IMR-90 (cell line): ENCODE measurements at regions not wholly inside any gene's neighbourhood (a gene's known extent, or its start where the extent isn't known, plus 50 kb on each side); places are given as distances from the start of the nearest gene placed in this dataset.
"Not testable (repeated sequence)": the region's sequence is repeated elsewhere in the genome, so short reads cannot be mapped to it uniquely, and the experiment has no call there.

ENCODE experiments used
- ATAC-seq: fragments of 200-7000 bp; cut with Tn5 transposase; 2 replicates; pipeline ENCODE4 v1.9.1; 2020; ENCODE audit warnings: low read depth, mild to moderate bottlenecking, moderate library complexity
- BruUV-seq: library from RNA; stranded (reverse); fragments of 400-500 nt; replicated peaks from 2 replicates; lab custom pipeline; 2021; lab: Mats Ljungman, UMichigan
- CTCF ChIA-PET: fragments of 300-600 bp; formaldehyde crosslinking; extraction: SDS; loops from one replicate; lab custom pipeline; 2021; ENCODE audit warnings: antibody characterized with exemption; lab: Yijun Ruan, JAX
- POLR2A ChIA-PET: fragments of 300-600 bp; sonication (Branson Sonifier 250); formaldehyde crosslinking; loops from one replicate; lab custom pipeline; 2022; ENCODE audit warnings: antibody characterized with exemption; ENCODE audit not compliant: unreplicated experiment; lab: Charles Lee
- DNase-seq: peaks from one replicate; pipeline ENCODE4 v3.0.0; 2013
- H2AFZ ChIP-seq: replicated peaks from 2 replicates; pipeline ENCODE3; 2013; ENCODE audit warnings: low read length, mild to moderate bottlenecking; ENCODE audit not compliant: poor library complexity
- H2AK5ac ChIP-seq: 2 replicates; pipeline ENCODE4 v1.6.1; 2013; ENCODE audit warnings: low read depth, low read length, inconsistent platforms
- H2AK9ac ChIP-seq: replicated peaks from 2 replicates; pipeline ENCODE3; 2013; ENCODE audit warnings: mild to moderate bottlenecking, low read depth, low read length, moderate library complexity; ENCODE audit not compliant: poor library complexity
- H2BK120ac ChIP-seq: 2 replicates; pipeline ENCODE4 v1.6.1; 2013; ENCODE audit warnings: low read depth, low read length, inconsistent platforms
- H2BK15ac ChIP-seq: 3 replicates; pipeline ENCODE4 v1.6.1; 2013; ENCODE audit warnings: low read depth, low read length, inconsistent platforms
- H2BK20ac ChIP-seq: 2 replicates; pipeline ENCODE4 v1.6.1; 2013; ENCODE audit warnings: low read depth, mild to moderate bottlenecking, inconsistent platforms, low read length, moderate library complexity
- H2BK5ac ChIP-seq: 2 replicates; pipeline ENCODE4 v1.6.1; 2013; ENCODE audit warnings: mild to moderate bottlenecking, low read depth, low read length, inconsistent platforms; ENCODE audit not compliant: poor library complexity, severe bottlenecking
- H3K14ac ChIP-seq: replicated peaks from 2 replicates; pipeline ENCODE4 v1.6.1; 2013; ENCODE audit warnings: low read depth, low read length, inconsistent platforms
- H3K18ac ChIP-seq: 2 replicates; pipeline ENCODE4 v1.6.1; 2013; ENCODE audit warnings: low read depth, low read length, control low read depth
- H3K23ac ChIP-seq: 2 replicates; pipeline ENCODE4 v1.6.1; 2013; ENCODE audit warnings: low read depth, low read length, inconsistent platforms
- H3K27ac ChIP-seq: 2 replicates; pipeline ENCODE4 v1.5.1; 2013; ENCODE audit warnings: mild to moderate bottlenecking, control low read depth, low read length; ENCODE audit not compliant: insufficient read depth
- H3K27me3 ChIP-seq: 2 replicates; pipeline ENCODE4 v1.6.1; 2013; ENCODE audit warnings: low read length; ENCODE audit not compliant: control insufficient read depth, insufficient read depth
- H3K36me3 ChIP-seq: 2 replicates; pipeline ENCODE4 v1.6.1; 2013; ENCODE audit warnings: low read length, mixed read lengths; ENCODE audit not compliant: control insufficient read depth, insufficient read depth
- H3K4ac ChIP-seq: 2 replicates; pipeline ENCODE4 v1.6.1; 2013; ENCODE audit warnings: low read depth, low read length, inconsistent platforms
- H3K4me1 ChIP-seq: 2 replicates; pipeline ENCODE4 v1.6.1; 2013; ENCODE audit warnings: low read length, mixed read lengths; ENCODE audit not compliant: control insufficient read depth, insufficient read depth
- H3K4me2 ChIP-seq: 2 replicates; pipeline ENCODE4 v1.6.1; 2013; ENCODE audit warnings: low read depth, mild to moderate bottlenecking, control low read depth, low read length, moderate library complexity
- H3K4me3 ChIP-seq: 2 replicates; pipeline ENCODE4 v1.5.1; 2013; ENCODE audit warnings: low read depth, mild to moderate bottlenecking, control low read depth, low read length, moderate library complexity; ENCODE audit not compliant: insufficient read depth
- H3K56ac ChIP-seq: 2 replicates; pipeline ENCODE4 v1.6.1; 2013; ENCODE audit warnings: low read length, inconsistent platforms; ENCODE audit not compliant: insufficient read depth; ENCODE audit errors: extremely low read depth
- H3K79me1 ChIP-seq, 2 experiments: 2 replicates each; pipeline ENCODE4 v1.6.1; 2013; ENCODE audit warnings: low read length in 2 of 2, inconsistent platforms in 1 of 2, low read depth in 1 of 2
- H3K9ac ChIP-seq: 2 replicates; pipeline ENCODE4 v1.6.1; 2013; ENCODE audit warnings: low read depth, low read length, control low read depth
- H3K9me1 ChIP-seq: 2 replicates; pipeline ENCODE4 v1.6.1; 2013; ENCODE audit warnings: low read length, inconsistent platforms; ENCODE audit not compliant: insufficient read depth
- H3K9me3 ChIP-seq: 2 replicates; pipeline ENCODE4 v1.6.1; 2013; ENCODE audit warnings: low read length; ENCODE audit not compliant: control insufficient read depth, insufficient read depth
- H4K20me1 ChIP-seq: 2 replicates; pipeline ENCODE4 v1.6.1; 2013; ENCODE audit warnings: low read length, inconsistent platforms; ENCODE audit not compliant: insufficient read depth
- H4K5ac ChIP-seq: 2 replicates; pipeline ENCODE4 v1.6.1; 2013; ENCODE audit warnings: mild to moderate bottlenecking, low read depth, low read length, control low read depth
- H4K8ac ChIP-seq, 2 experiments: 2 replicates each; pipeline ENCODE4 v1.6.1; 2013; ENCODE audit warnings: low read depth in 2 of 2, low read length in 2 of 2, control low read depth in 1 of 2, inconsistent platforms in 1 of 2
- H4K91ac ChIP-seq: 2 replicates; pipeline ENCODE4 v1.6.1; 2013; ENCODE audit warnings: low read depth, low read length, inconsistent platforms; ENCODE audit not compliant: insufficient read depth
- CEBPB ChIP-seq: IDR thresholded peaks from 2 replicates; pipeline ENCODE4 v1.6.1; 2012; ENCODE audit warnings: low read depth, low read length, improper control_type of control experiment
- CHD1 ChIP-seq: IDR thresholded peaks from 2 replicates; pipeline ENCODE4 v1.6.1; 2012; ENCODE audit warnings: low read depth, low read length, improper control_type of control experiment
- MXI1 ChIP-seq: IDR thresholded peaks from 2 replicates; pipeline ENCODE4 v1.6.1; 2012; ENCODE audit warnings: low read depth, mild to moderate bottlenecking, low read length, moderate library complexity, borderline replicate concordance
- POLR2A ChIP-seq: IDR thresholded peaks from 2 replicates; pipeline ENCODE4 v1.6.1; 2012; ENCODE audit warnings: mild to moderate bottlenecking, low read depth, low read length
- USF2 ChIP-seq: fragments of 150-350 bp; IDR thresholded peaks from 2 replicates; pipeline ENCODE4 v1.6.1; 2017; ENCODE audit warnings: mild to moderate bottlenecking, antibody characterized with exemption, low read length, low read depth
- WGBS, 2 experiments: methylation state at CpG; one replicate each; pipeline versions ENCODE4 v1.1.5 to v1.1.7; 2013; ENCODE audit warnings: missing lambda C conversion rate in 2 of 2; ENCODE audit not compliant: insufficient read length in 1 of 2; ENCODE audit errors: extremely low coverage in 2 of 2; 5-methylcytosine and 5-hydroxymethylcytosine counted together
- dilution Hi-C: fragments of 300-500 bp; cut with HindIII; formaldehyde crosslinking; loops from one replicate; pipeline ENCODE4 v1.14.3; 2018; ENCODE audit warnings: low sequenced_read_pairs; ENCODE audit not compliant: unreplicated experiment
- in situ Hi-C: fragments of 300-500 bp; cut with MboI; formaldehyde crosslinking; loops from 3 replicates; pipeline ENCODE4 v1.14.3; 2019; ENCODE audit warnings: low sequenced_read_pairs, inconsistent platforms, mixed read lengths
- intact Hi-C: fragments of 100-400 bp; cut with micrococcal nuclease; formaldehyde crosslinking; loops from 2 replicates; pipeline ENCODE4 v1.10.0; 2022

DNA sequence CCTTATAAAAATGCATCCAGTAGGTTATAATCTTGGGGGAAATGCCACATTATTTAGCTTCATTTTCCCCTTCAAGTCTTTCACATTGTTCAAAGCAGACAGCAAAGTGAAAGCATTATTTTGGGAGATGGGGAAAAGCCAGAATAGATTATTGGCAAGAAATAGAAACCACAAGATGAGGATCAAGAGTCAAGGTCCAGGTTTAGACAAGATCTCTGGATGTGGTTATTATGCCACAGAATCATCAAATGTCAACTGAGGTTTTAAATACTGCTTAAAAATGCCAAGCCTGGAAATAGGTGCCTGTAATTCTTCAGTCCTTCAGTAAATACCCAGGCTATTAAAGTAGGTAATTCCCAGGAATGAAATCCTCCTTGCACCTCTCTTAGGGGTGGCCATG lies 65.1 kb upstream of the ALOX12 start:
- H3K36me3 ChIP-seq, result no peaks in the 10 kb centered on the region
- no peak overlapping the region for H2AFZ ChIP-seq
- no peak overlapping the region for H2BK120ac ChIP-seq
- no peak overlapping the region for H4K5ac ChIP-seq
- no peak overlapping the region for H3K9ac ChIP-seq
- no peak overlapping the region for H4K91ac ChIP-seq
- intact Hi-C loops (no loop called here), in situ Hi-C loops (no loop called here), dilution Hi-C loops (no loop called here)
- no peak overlapping the region for H3K4ac ChIP-seq
- H2BK20ac ChIP-seq, result no peak overlapping the region
- no peaks in the 10 kb centered on the region for H4K20me1 ChIP-seq
- ATAC-seq (no peak), DNase-seq (no peak)
- no peak overlapping the region for H2BK15ac ChIP-seq
- H3K27me3 ChIP-seq, result peaks cover 7% of the 10 kb centered on the region; the same call in 1 of the 2 replicates
- TF ChIP-seq MXI1 (no peak), CHD1 (no peak), POLR2A (no peak), CEBPB (no peak), USF2 (no peak)
- H3K9me3 ChIP-seq, result no peaks in the 10 kb centered on the region
- H2AK5ac ChIP-seq, result no peak overlapping the region
- no TSS peak for BruUV-seq
- H3K79me1 ChIP-seq, result no peaks in the 10 kb centered on the region
- no peak overlapping the region for H3K27ac ChIP-seq
- H3K4me2 ChIP-seq, result peak overlapping the region; percentile 9; the same call in 1 of the 2 replicates
- H3K56ac ChIP-seq, result no peak overlapping the region
- POLR2A ChIA-PET, result no interaction called here
- H3K14ac ChIP-seq, result no peak overlapping the region
- no peak overlapping the region for H2AK9ac ChIP-seq
- H2BK5ac ChIP-seq, result no peak overlapping the region
- H3K18ac ChIP-seq, result no peak overlapping the region
- H3K4me3 ChIP-seq, result no peak overlapping the region
- H3K23ac ChIP-seq, result no peak overlapping the region
- no peaks in the 10 kb centered on the region for H3K9me1 ChIP-seq
- H4K8ac ChIP-seq, result no peak overlapping the region
- H3K4me1 ChIP-seq, result peaks cover 2% of the 10 kb centered on the region; the same call in 1 of the 2 replicates
- CTCF ChIA-PET, result no interaction called here

- H3K27me3 ChIP-seq, H3K4me1 ChIP-seq, H2BK5ac ChIP-seq, H3K56ac ChIP-seq, H2BK15ac ChIP-seq, H3K27ac ChIP-seq, H4K5ac ChIP-seq, dilution Hi-C loops, H2BK120ac ChIP-seq, intact Hi-C loops, H4K20me1 ChIP-seq, H4K91ac ChIP-seq, H3K4me2 ChIP-seq, H3K18ac ChIP-seq, in situ Hi-C loops, H3K23ac ChIP-seq, H3K79me1 ChIP-seq, H2BK20ac ChIP-seq, H3K4me3 ChIP-seq, H3K9me3 ChIP-seq, H3K14ac ChIP-seq, H2AK9ac ChIP-seq, H3K9me1 ChIP-seq, H2AK5ac ChIP-seq, ATAC-seq, H4K8ac ChIP-seq, H3K4ac ChIP-seq, H2AFZ ChIP-seq, H3K9ac ChIP-seq, CTCF ChIA-PET, BruUV-seq, H3K36me3 ChIP-seq, DNase-seq, POLR2A ChIA-PET: not testable (repeated sequence)
- no CpG with 5 or more reads among the region's 2 CpGs for WGBS, 2 experiments
These were observed 61.3 kb upstream of the ALOX12 start for GRCh38 chr17:6934544-6934943.
